H1 (cell line): ENCODE measurements at regions not wholly inside any gene's neighbourhood (a gene's known extent, or its start where the extent isn't known, plus 50 kb on each side); places are given as distances from the start of the nearest gene placed in this dataset.

Source experiments
- CTCF ChIA-PET: fragments of 300-600 bp; sonication (Branson Sonifier 250); formaldehyde crosslinking; loops from one replicate; lab custom pipeline; 2021; ENCODE audit not compliant: partially characterized antibody; lab: Charles Lee
- POLR2A ChIA-PET: fragments of 300-600 bp; sonication (Branson Sonifier 250); formaldehyde crosslinking; loops from one replicate; lab custom pipeline; 2021; ENCODE audit warnings: inconsistent platforms; ENCODE audit not compliant: partially characterized antibody; lab: Charles Lee
- DNase-seq, 2 experiments: peaks; one replicate each; pipeline versions ENCODE4 v3.0.0 to v3.0.0-alpha.2; 2010 to 2022; ENCODE audit warnings: low spot score in 2 of 2, low read depth in 1 of 2, mixed read lengths in 1 of 2
- FAIRE-seq: peaks from 2 replicates; lab custom pipeline; 2011; peaks lifted over from hg19 to GRCh38; lab: Jason Lieb, UNC
- H2AFZ ChIP-seq: 2 replicates; pipeline ENCODE4 v1.8.1; 2012; ENCODE audit warnings: low read length, inconsistent platforms
- H2AK5ac ChIP-seq: 2 replicates; pipeline ENCODE4 v1.6.1; 2013; ENCODE audit warnings: low read depth, low read length
- H2BK120ac ChIP-seq: replicated peaks from 2 replicates; pipeline ENCODE3; 2013; ENCODE audit warnings: low read depth, low read length, inconsistent platforms
- H2BK12ac ChIP-seq: 2 replicates; pipeline ENCODE4 v1.6.1; 2013; ENCODE audit warnings: low read depth, low read length
- H2BK15ac ChIP-seq: 2 replicates; pipeline ENCODE4 v1.6.1; 2013; ENCODE audit warnings: low read length
- H2BK20ac ChIP-seq: 2 replicates; pipeline ENCODE4 v1.6.1; 2013; ENCODE audit warnings: low read length
- H2BK5ac ChIP-seq: 2 replicates; pipeline ENCODE4 v1.6.1; 2013; ENCODE audit warnings: low read depth, low read length
- H3K14ac ChIP-seq: 2 replicates; pipeline ENCODE4 v1.6.1; 2013; ENCODE audit warnings: inconsistent platforms; ENCODE audit not compliant: insufficient read length
- H3K18ac ChIP-seq: 2 replicates; pipeline ENCODE4 v1.6.1; 2013; ENCODE audit warnings: low read length; ENCODE audit errors: extremely low read depth
- H3K23ac ChIP-seq: 2 replicates; pipeline ENCODE4 v1.6.1; 2013; ENCODE audit warnings: inconsistent platforms; ENCODE audit not compliant: insufficient read length
- H3K23me2 ChIP-seq: 2 replicates; pipeline ENCODE4 v1.6.1; 2013; ENCODE audit warnings: low read depth, low read length
- H3K27ac ChIP-seq: 2 replicates; pipeline ENCODE4 v1.6.1; 2011; ENCODE audit warnings: low read depth, low read length, inconsistent platforms
- H3K27me3 ChIP-seq, 4 experiments: replicated peaks in 1 of 4; 1 replicate in 1 of 4; 2 replicates in 3 of 4; pipeline versions ENCODE4 v1.6.1 to v1.8.1; 2011 to 2013; ENCODE audit warnings: low read length in 3 of 4, mild to moderate bottlenecking in 3 of 4, inconsistent platforms in 2 of 4, mixed read lengths in 2 of 4, moderate library complexity in 1 of 4; ENCODE audit not compliant: control insufficient read depth in 3 of 4, insufficient read depth in 3 of 4; ENCODE audit errors: extremely low read depth in 1 of 4
- H3K36me3 ChIP-seq, 4 experiments: 2 replicates each; pipeline versions ENCODE4 v1.6.1 to v1.8.1; 2011 to 2013; ENCODE audit warnings: mild to moderate bottlenecking in 4 of 4, low read length in 3 of 4, moderate library complexity in 2 of 4, control low read depth in 1 of 4, inconsistent platforms in 1 of 4; ENCODE audit not compliant: insufficient read depth in 4 of 4, control insufficient read depth in 2 of 4
- H3K4ac ChIP-seq: replicated peaks from 2 replicates; pipeline ENCODE3; 2013; ENCODE audit warnings: low read length, low read depth, mixed read lengths, inconsistent platforms; ENCODE audit not compliant: insufficient read length
- H3K4me1 ChIP-seq, 4 experiments: replicated peaks in 1 of 4; 1 replicate in 1 of 4; 2 replicates in 3 of 4; pipeline versions ENCODE4 v1.6.1 to v1.8.1; 2011 to 2013; ENCODE audit warnings: low read length in 3 of 4, inconsistent platforms in 2 of 4, mixed read lengths in 1 of 4; ENCODE audit not compliant: insufficient read depth in 4 of 4, control insufficient read depth in 3 of 4
- H3K4me2 ChIP-seq, 2 experiments: 2 replicates each; pipeline versions ENCODE4 v1.6.1 to v1.8.1; 2011 to 2013; ENCODE audit warnings: low read depth in 2 of 2, low read length in 2 of 2, control low read depth in 1 of 2, inconsistent platforms in 1 of 2, mild to moderate bottlenecking in 1 of 2; ENCODE audit not compliant: insufficient read depth in 1 of 2
- H3K4me3 ChIP-seq, 4 experiments: fragments of 200-600, 300-600 bp in 1 of 4; sonication (generic), shearing (Covaris generic), sonication (Bioruptor Twin) in 1 of 4; 2 replicates each; pipeline versions ENCODE4 v1.5.1 to v1.8.1; 2011 to 2016; ENCODE audit warnings: low read length in 4 of 4, low read depth in 3 of 4, control low read depth in 2 of 4, inconsistent platforms in 2 of 4, mild to moderate bottlenecking in 2 of 4, mixed read lengths in 1 of 4, moderate library complexity in 1 of 4; ENCODE audit not compliant: insufficient read depth in 2 of 4; ENCODE audit errors: extremely low read depth in 1 of 4
- H3K56ac ChIP-seq: replicated peaks from 2 replicates; pipeline ENCODE3; 2013; ENCODE audit warnings: low read depth, mild to moderate bottlenecking, mixed read lengths, low read length, inconsistent platforms; ENCODE audit not compliant: insufficient read length
- H3K79me1 ChIP-seq: 2 replicates; pipeline ENCODE4 v1.6.1; 2013; ENCODE audit warnings: low read depth, low read length, control low read depth
- H3K79me2 ChIP-seq, 2 experiments: 2 replicates each; pipeline versions ENCODE4 v1.6.1 to v1.8.1; 2012 to 2013; ENCODE audit warnings: low read length in 2 of 2, mild to moderate bottlenecking in 2 of 2, inconsistent platforms in 1 of 2; ENCODE audit not compliant: insufficient read depth in 2 of 2, control insufficient read depth in 1 of 2
- H3K9ac ChIP-seq, 4 experiments: replicated peaks in 1 of 4; 1 replicate in 1 of 4; 2 replicates in 3 of 4; pipeline versions ENCODE4 v1.6.1 to v1.8.1; 2011 to 2013; ENCODE audit warnings: low read depth in 3 of 4, low read length in 3 of 4, control low read depth in 2 of 4, mild to moderate bottlenecking in 2 of 4, moderate library complexity in 2 of 4, inconsistent platforms in 1 of 4; ENCODE audit errors: extremely low read depth in 1 of 4
- H3K9me3 ChIP-seq, 2 experiments: 2 replicates each; pipeline versions ENCODE4 v1.6.1 to v1.8.1; 2012 to 2013; ENCODE audit warnings: mild to moderate bottlenecking in 2 of 2, moderate library complexity in 2 of 2, control low read depth in 1 of 2, inconsistent platforms in 1 of 2, low read depth in 1 of 2, low read length in 1 of 2, mixed read lengths in 1 of 2; ENCODE audit not compliant: insufficient read depth in 2 of 2
- H4K20me1 ChIP-seq, 2 experiments: replicated peaks in 1 of 2; 2 replicates each; pipeline versions ENCODE3 to v1.8.1; 2011 to 2013; ENCODE audit warnings: inconsistent platforms in 2 of 2, low read length in 2 of 2, mild to moderate bottlenecking in 1 of 2; ENCODE audit not compliant: insufficient read depth in 2 of 2, control insufficient read depth in 1 of 2
- H4K5ac ChIP-seq: 2 replicates; pipeline ENCODE4 v1.6.1; 2013; ENCODE audit warnings: low read length, low read depth, mixed read lengths, inconsistent platforms; ENCODE audit not compliant: insufficient read length
- H4K8ac ChIP-seq: 2 replicates; pipeline ENCODE4 v1.8.0; 2013; ENCODE audit warnings: mild to moderate bottlenecking, moderate library complexity, low read length, inconsistent platforms; ENCODE audit not compliant: insufficient read depth; ENCODE audit errors: extremely low read depth
- H4K91ac ChIP-seq: replicated peaks from 2 replicates; pipeline ENCODE3; 2013; ENCODE audit warnings: low read length, mixed read lengths, inconsistent platforms; ENCODE audit not compliant: insufficient read length
- BCL11A ChIP-seq, 2 experiments: IDR thresholded peaks; one replicate each; pipeline ENCODE4 v1.6.1; 2011; ENCODE audit warnings: low read depth in 2 of 2, low read length in 2 of 2, mild to moderate bottlenecking in 2 of 2
- GTF2F1 ChIP-seq: IDR thresholded peaks from 2 replicates; pipeline ENCODE4 v1.6.1; 2012; ENCODE audit warnings: low read depth, low read length, improper control_type of control experiment, borderline replicate concordance
- KDM4A ChIP-seq: IDR thresholded peaks from one replicate; pipeline ENCODE4 v1.7.1; 2012; ENCODE audit warnings: low read depth, mild to moderate bottlenecking, moderate library complexity, low read length, inconsistent platforms; ENCODE audit not compliant: severe bottlenecking
- PHF8 ChIP-seq: fragments of 200-600 bp; sonication (generic); conservative IDR thresholded peaks from 2 replicates; pipeline ENCODE4 v1.7.1; 2012; ENCODE audit warnings: low read depth, mild to moderate bottlenecking, inconsistent platforms, low read length, moderate library complexity
- RFX5 ChIP-seq: IDR thresholded peaks from 2 replicates; pipeline ENCODE4 v1.6.1; 2011; ENCODE audit warnings: low read depth, low read length, improper control_type of control experiment, borderline replicate concordance
- SAP30 ChIP-seq: fragments of 300-600 bp; sonication (generic); IDR thresholded peaks from 2 replicates; pipeline ENCODE4 v1.7.1; 2012; ENCODE audit warnings: low read length, moderate library complexity, mild to moderate bottlenecking, inconsistent platforms; ENCODE audit not compliant: insufficient read depth, insufficient replicate concordance
- SP1 ChIP-seq: IDR thresholded peaks from 2 replicates; pipeline ENCODE4 v1.6.1; 2011; ENCODE audit warnings: low read depth, low read length
- SRF ChIP-seq: IDR thresholded peaks from 2 replicates; pipeline ENCODE4 v1.6.1; 2011; ENCODE audit warnings: mild to moderate bottlenecking, low read depth, low read length, moderate library complexity
- SUZ12 ChIP-seq: fragments of 200-600 bp; sonication (generic); IDR thresholded peaks from 2 replicates; pipeline ENCODE4 v1.6.1; 2012; ENCODE audit warnings: mild to moderate bottlenecking, inconsistent platforms, low read length, moderate library complexity, mixed read lengths
- TCF12 ChIP-seq: IDR thresholded peaks from 2 replicates; pipeline ENCODE4 v1.6.1; 2011; ENCODE audit warnings: low read depth, mild to moderate bottlenecking, low read length
- WGBS, 2 experiments: shearing (Covaris generic) in 1 of 2; methylation state at CpG; one replicate each; pipeline versions ENCODE4 v1.1.6 to v1.1.7; 2013 to 2015; ENCODE audit warnings: low lambda C conversion rate in 2 of 2, mixed read lengths in 2 of 2, inconsistent platforms in 1 of 2, low coverage in 1 of 2, missing lambda C conversion rate in 1 of 2; ENCODE audit not compliant: insufficient replicate concordance in 2 of 2, insufficient coverage in 1 of 2, insufficient read length in 1 of 2; ENCODE audit errors: extremely low coverage in 1 of 2, missing lambda C conversion rate in 1 of 2; 5-methylcytosine and 5-hydroxymethylcytosine counted together

DNA sequence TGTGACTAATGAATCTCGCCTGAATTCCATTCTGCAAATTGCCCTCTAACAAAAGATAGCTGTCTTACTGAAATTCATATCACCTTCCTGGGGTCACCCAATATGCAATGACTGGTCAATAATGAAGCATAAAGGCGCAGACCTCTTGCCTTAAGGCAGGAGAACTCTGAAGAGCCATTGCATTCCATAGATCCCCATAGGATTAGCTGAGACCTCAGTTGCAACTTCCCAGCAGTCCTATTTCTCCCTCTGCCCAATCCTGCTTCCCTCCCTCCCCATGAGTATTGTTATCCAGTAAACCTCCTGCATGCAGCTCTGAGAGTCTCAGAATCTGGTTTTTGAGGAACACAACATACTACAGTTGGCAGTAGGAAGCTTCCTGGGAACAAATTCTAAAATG lies 396.5 kb downstream of the DCAF12L2 start:
- 86% methylated on average over 2 of the region's 2 CpGs; no CpG with 5 or more reads in 1 of the 2 experiments for WGBS, 2 experiments

More for the DNA sequence above, 396.5 kb downstream of the DCAF12L2 start:
- Histone ChIP-seq H2AK5ac (no peak overlapping the region), H3K79me1 (no peaks in the 10 kb centered on the region), H2BK120ac (no peak overlapping the region), H3K18ac (no peak overlapping the region), H3K56ac (no peak overlapping the region), H3K23ac (no peak overlapping the region), H3K14ac (no peak overlapping the region), H2AFZ (no peak overlapping the region), H2BK15ac (no peak overlapping the region), H3K4me2 (no peak overlapping the region), H3K23me2 (no peaks in the 10 kb centered on the region), H2BK5ac (no peak overlapping the region), H4K8ac (no peak overlapping the region), H3K9ac (no peak overlapping the region), H2BK20ac (no peak overlapping the region), H4K91ac (no peak overlapping the region), H3K4me3 (no peak overlapping the region), H3K27me3 (no peaks in the 10 kb centered on the region), H2BK12ac (no peak overlapping the region), H3K79me2 (no peaks in the 10 kb centered on the region), H4K5ac (no peak overlapping the region), H3K36me3 (no peaks in the 10 kb centered on the region), H4K20me1 (no peaks in the 10 kb centered on the region), H3K27ac (no peak overlapping the region), H3K4me1 (no peaks in the 10 kb centered on the region; a peak in 1 of 7 replicates), H3K4ac (no peak overlapping the region), H3K9me3 (no peaks in the 10 kb centered on the region)
- CTCF ChIA-PET = no interaction called here
- FAIRE-seq (no peak), DNase-seq (no peak)
- TF ChIP-seq TCF12 (no peak), SP1 (no peak), SRF (no peak), SAP30 (no peak), PHF8 (no peak), GTF2F1 (no peak), SUZ12 (no peak), RFX5 (no peak), KDM4A (no peak), BCL11A (IDR thresholded peaks at IDR 0.05; ENCODE audit: low read depth in 2 of 2, low read length in 2 of 2) (no peak)
- POLR2A ChIA-PET = no interaction called here
